ENCODE measurements at regions not wholly inside any gene's neighbourhood (a gene's known extent, or its start where the extent isn't known, plus 50 kb on each side); places are given as distances from the start of the nearest gene placed in this dataset.

GRCh38 chr10:128898133-128898915, 568.7 kb upstream of the MGMT start:
- DNase-seq (ENCODE audit: low spot score) = no peak

DNA sequence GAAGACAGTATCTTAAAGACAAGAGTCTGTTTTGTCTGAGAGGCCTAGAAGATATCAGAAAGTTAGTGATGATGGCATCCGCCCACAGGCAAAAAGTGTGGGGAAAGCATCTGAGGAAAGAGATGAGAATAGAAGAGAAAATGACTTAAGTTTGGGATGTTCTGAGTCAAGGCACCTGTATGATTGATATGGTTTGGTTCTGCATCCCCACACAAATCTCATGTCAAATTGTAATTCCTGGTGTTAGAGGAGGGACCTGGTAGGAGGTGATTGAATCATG, 568.2 kb upstream of the MGMT start:
- no peak for DNase-seq (ENCODE audit: low spot score)

DNA sequence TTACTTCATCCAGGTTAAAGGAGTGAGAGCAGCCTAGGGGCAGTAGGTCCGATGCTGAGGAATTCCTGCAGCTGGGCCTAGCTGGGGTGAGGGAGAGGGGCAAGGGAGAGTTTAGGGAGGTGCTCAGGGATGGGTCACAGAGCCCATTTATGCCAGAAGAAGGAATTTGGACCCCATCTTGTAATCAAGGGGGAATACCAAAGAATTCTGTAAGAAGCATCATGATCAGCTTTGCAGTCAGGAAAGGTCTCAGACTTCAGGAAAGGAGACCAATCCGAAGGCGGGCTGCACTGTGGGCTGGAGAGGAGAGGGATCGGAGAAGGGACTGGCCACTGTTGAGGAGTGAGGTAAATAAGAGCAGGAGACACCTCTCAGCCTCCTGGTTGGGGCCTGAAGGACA, 566.6 kb upstream of the MGMT start:
- DNase-seq (ENCODE audit: low spot score) = no peak

DNA sequence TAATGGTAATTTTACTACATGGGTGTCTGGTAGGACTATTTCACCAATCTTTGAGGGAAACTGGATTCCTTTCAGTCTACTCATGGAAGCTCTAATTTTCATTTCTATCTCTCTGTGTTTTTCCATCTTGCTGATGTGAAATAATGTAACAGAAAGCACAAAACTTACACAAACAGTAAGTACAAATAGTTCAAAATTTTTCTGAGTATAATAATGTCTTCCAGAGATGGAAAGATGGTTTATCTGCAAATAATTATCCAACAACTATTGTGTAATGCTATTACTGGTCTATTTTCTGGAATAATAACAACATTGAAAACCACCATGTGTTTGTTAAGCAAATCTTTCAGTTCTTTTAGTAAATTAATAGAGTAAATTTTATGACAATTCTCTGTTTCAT, 565.8 kb upstream of the MGMT start:
- no peak for DNase-seq (ENCODE audit: low spot score)

DNA sequence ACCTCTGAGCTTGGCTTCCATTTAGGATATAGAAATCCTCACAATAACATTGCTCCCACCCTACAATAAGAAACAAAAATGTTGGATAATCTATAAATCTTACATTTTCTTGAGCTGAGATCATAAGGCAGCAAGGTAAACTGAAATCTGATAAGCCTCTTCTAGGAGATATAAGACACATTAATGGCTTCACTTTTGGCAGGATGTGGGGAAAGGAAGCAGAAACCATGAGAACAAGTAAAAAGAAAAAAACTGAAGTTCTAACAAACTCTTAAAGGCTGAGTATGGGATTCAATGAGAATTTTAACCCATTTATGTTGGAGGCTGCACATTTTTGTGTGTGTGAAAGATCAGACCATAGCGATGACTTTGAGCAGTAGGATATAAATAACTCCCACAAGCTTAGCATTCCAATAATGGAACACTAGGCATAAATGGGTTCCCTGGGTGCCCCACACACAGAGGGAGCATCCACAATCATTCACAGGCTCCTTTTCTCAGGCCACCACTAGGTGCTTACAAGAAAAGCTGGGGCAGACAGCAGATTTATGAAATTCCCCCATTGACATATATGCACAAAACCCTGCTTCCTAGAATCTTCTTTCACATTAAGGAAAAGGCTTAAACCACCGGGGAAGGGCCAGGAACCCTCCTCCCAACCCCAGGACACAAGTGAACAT, 564.9 kb upstream of the MGMT start:
- DNase-seq (ENCODE audit: low spot score) = no peak

GRCh38 chr10:128907155-128907941, 559.7 kb upstream of the MGMT start:
- no peak for DNase-seq (ENCODE audit: low spot score)

GRCh38 chr10:128908099-128908498, 558.9 kb upstream of the MGMT start:
- no peak for DNase-seq (ENCODE audit: low spot score)

- no peak for DNase-seq (ENCODE audit: low spot score)
These were observed 558.5 kb upstream of the MGMT start for GRCh38 chr10:128908499-128908898.

- no peak for DNase-seq (ENCODE audit: low spot score)
These were observed 554.3 kb upstream of the MGMT start for GRCh38 chr10:128912568-128913311.

DNA sequence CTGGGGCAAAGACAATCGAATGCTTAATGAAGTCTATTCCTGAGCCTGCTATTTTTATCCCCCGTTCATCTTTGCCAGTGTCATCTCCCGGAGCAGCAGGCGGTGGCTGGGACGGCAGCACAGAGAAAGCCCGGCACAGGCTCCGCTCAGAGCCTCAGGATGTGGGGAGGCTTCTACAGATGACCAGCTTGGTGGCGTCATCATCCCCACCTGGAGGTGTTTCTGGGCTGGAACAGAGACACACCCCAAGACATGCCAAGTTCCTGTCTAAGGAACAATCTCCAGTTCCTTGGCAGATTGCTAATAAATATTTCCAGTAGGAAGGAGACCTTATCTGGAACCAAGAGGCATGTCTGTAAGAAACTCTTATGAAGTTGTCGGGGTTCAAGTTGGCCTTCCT, 552.4 kb upstream of the MGMT start:
- DNase-seq (ENCODE audit: low spot score) = no peak

DNA sequence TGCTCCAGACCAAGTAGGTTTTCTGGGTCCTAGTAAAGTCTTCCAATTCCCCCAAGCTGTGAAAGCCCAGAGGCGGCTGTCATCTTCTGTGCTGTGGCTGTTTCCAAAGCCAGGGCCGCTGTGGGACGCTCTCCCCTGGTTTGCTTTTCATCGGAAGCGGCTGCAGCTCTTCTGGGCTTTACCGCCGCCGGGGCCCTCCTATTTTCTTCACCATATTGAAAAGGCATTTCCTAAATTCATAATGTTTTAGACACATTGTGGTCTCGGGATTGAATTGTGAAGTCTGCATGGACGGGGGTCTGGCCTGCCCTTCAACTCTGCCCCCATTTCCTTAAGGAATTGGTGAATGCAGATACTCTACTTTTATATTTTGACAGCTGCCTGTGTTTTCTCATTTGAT, 551.4 kb upstream of the MGMT start:
- no peak for DNase-seq (ENCODE audit: low spot score)

DNA sequence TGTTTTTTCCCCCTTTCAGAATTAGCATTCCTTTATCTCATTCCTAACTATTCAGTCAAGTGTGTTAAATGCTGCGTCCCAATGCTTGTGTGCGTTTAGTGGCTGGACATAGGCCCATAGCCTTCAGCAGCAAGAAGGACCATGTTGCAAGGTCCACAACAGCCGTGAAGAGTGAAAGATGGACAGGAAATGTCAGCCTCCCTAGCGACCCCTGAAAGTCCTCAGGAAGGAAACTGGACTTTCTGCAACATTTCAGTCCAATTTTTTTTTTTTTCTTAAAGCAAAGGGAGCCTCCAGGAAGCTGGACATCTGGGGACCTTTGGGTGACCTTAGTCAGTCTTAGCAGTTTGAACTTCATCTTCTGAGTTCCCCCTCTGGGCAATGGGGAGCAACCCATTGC, 550.7 kb upstream of the MGMT start:
- DNase-seq (ENCODE audit: low spot score) = no peak

- DNase-seq (ENCODE audit: low spot score) = no peak
These were observed 545.5 kb upstream of the MGMT start for GRCh38 chr10:128921389-128922022.

- DNase-seq (ENCODE audit: low spot score) = no peak
These were observed 544.9 kb upstream of the MGMT start for GRCh38 chr10:128922172-128922571.

- no peak for DNase-seq (ENCODE audit: low spot score)
These were observed 544.3 kb upstream of the MGMT start for GRCh38 chr10:128922619-128923196.

- DNase-seq (ENCODE audit: low spot score) = no peak
These were observed 542.1 kb upstream of the MGMT start for GRCh38 chr10:128924918-128925317.

- DNase-seq (ENCODE audit: low spot score) = no peak
These were observed 540.3 kb upstream of the MGMT start for GRCh38 chr10:128926711-128927110.

DNA sequence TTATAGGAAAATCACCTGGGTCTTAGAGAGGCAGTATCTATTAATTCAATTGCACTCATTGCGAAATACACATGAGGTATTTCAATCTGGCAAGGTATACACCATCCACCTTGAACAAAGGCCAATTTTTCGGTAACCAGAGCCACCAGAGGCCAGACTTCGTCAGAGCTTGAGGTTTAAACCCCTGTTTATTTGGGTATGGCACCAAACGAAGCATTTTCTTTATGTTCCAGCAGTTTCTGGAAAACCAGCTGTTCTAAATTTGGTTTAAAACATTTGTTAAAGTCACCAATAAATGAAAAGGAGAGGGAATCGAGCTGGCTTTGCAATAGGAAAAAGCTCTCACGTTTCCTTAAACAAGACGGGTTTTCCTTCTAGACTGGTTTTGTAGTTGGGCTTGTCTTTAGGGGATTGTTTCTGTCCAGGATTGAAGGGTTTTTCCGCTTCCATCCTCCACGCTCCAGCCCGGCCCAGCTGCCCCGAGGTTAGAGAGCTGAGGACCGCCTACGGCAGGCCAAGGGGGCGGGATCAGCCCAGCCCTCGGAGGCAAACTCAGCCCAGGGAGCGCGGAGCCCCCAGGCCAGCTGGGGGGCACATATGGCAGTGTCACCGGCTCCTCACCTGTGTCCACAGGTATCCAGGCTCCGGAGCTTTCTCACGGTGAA, 539.4 kb upstream of the MGMT start:
- DNase-seq (ENCODE audit: low spot score) = no peak

DNA sequence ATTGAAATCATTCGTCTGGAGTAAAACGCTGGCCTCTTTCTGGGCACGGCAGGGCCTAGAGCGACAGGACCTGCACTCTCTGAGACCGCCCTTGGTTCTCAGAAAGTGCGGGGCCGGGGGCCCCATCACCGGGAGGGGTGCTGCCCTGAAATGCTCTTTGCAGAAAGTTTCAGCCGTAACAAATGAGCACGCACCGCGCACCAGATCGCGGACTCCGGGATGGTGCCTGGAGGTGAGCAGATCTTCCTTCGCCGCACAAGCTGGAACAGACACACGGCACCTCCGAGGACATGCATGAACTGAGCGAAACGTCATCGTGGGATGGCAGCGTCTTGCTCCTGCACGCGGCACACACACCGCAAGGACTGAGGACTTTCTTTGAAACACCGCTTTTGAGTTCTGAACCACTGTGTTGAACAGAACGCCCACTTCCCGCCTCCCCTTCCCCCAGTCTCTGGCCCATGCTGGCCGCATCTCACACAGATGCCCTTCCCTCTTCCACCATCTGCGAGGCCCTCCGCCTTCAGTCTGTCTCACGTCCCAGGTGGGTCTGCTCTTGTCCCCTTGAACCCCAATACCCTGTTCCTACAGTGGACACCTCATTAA, 538.7 kb upstream of the MGMT start:
- DNase-seq (ENCODE audit: low spot score) = no peak

DNA sequence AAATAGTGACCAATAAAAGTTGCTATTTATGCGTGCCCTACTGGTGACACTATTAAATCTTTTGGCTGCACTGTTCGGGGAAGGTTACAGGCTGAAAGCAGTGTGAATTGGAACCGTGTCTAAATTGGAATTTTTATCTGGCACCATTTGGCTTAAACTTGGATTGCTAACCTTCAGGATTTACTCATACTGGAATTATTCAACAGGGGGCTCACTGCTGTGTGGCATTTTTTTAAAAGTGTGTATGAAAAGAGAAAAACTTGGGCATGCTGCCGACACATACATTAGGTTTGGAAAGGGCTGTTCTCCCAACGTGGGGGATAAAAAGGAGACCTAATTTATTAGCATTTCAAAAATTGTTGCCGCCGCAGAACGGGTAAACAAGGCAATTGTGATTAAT, 537.9 kb upstream of the MGMT start:
- no peak for DNase-seq (ENCODE audit: low spot score)

DNA sequence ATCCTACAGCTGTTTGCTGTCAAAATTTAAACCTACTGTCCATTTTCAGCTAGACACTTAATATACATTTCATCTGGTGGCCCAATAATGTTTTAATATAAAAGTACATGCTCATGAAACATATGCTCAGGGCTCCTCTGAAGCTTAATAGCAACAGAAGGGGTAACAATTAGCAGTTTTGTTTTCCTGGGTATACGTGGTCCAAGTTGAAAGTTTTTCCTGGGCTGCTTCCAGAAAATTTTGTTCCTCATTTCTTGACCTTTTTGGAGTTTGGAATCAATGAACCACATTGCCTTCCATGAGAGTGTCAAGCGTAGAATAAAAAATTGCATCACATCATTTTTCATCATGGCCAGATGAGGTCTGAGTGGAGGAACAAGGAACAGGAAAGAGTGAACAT, 537.3 kb upstream of the MGMT start:
- DNase-seq (ENCODE audit: low spot score) = no peak

All from hematopoietic multipotent progenitor cell treated with erythropoietin and hydrocortisone succinate and interleukin-3 and kit ligand, for 17 days (in vitro differentiated cells).